ENCODE measurements at regions not wholly inside any gene's neighbourhood (a gene's known extent, or its start where the extent isn't known, plus 50 kb on each side); places are given as distances from the start of the nearest gene placed in this dataset.

- WGBS, 2 experiments, result 95 to 96% methylated on average over 6 of the region's 6 CpGs
- Histone ChIP-seq H3K4me3 (ENCODE audit: insufficient read depth, low read depth, low read length) (no peak overlapping the region), H3K4me1 (ENCODE audit: control insufficient read depth, insufficient read depth, low read length) (no peaks in the 10 kb centered on the region), H3K36me3 (ENCODE audit: control insufficient read depth, insufficient read depth, low read length) (no peaks in the 10 kb centered on the region), H3K27ac (ENCODE audit: insufficient read depth, low read depth, low read length, poor library complexity, severe bottlenecking) (no peak overlapping the region), H3K9me3 (ENCODE audit: control insufficient read depth, low read length) (no peaks in the 10 kb centered on the region), H3K27me3 (ENCODE audit: control insufficient read depth, insufficient read depth, low read length, poor library complexity, severe bottlenecking) (no peaks in the 10 kb centered on the region)
Observed at GRCh38 chr5:165296401-165297130, 1791.1 kb downstream of the MAT2B start.

GRCh38 chr5:165304193-165304827, 1798.9 kb downstream of the MAT2B start:
- no peak overlapping the region for H3K4me3 ChIP-seq (ENCODE audit: insufficient read depth, low read depth, low read length)
- WGBS, 2 experiments, result 91 to 95% methylated on average over 5 to 6 of the region's 6 CpGs
- no peaks in the 10 kb centered on the region for H3K36me3 ChIP-seq (ENCODE audit: control insufficient read depth, insufficient read depth, low read length)
- no peaks in the 10 kb centered on the region for H3K27me3 ChIP-seq (ENCODE audit: control insufficient read depth, insufficient read depth, low read length, poor library complexity, severe bottlenecking)
- no peaks in the 10 kb centered on the region for H3K9me3 ChIP-seq (ENCODE audit: control insufficient read depth, low read length)
- no peaks in the 10 kb centered on the region for H3K4me1 ChIP-seq (ENCODE audit: control insufficient read depth, insufficient read depth, low read length)
- H3K27ac ChIP-seq (ENCODE audit: insufficient read depth, low read depth, low read length, poor library complexity, severe bottlenecking), result no peak overlapping the region

DNA sequence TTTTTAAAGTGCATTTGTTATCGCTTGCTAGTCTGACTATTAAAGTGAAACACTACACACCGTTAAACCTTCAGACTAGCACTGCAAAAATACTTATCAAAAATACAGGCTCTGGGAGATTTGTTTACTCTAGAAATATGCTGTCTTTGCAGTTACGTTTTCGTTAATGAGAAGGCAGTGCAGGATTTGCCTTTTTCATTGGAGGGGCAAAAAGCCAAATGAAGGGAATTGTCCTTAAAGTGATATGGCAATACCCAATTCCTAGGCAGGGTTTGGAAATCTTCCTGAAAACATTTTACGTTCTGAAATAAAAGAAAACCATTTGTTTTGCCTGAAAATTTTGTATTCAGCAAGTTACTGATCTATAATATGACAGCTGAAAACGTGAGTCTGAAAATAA, 1800.2 kb downstream of the MAT2B start:
- no peak overlapping the region for H3K4me3 ChIP-seq (ENCODE audit: insufficient read depth, low read depth, low read length)
- no peaks in the 10 kb centered on the region for H3K36me3 ChIP-seq (ENCODE audit: control insufficient read depth, insufficient read depth, low read length)
- no peaks in the 10 kb centered on the region for H3K9me3 ChIP-seq (ENCODE audit: control insufficient read depth, low read length)
- WGBS, 2 experiments, result 73 to 79% methylated on average over 4 to 5 of the region's 6 CpGs
- no peak overlapping the region for H3K27ac ChIP-seq (ENCODE audit: insufficient read depth, low read depth, low read length, poor library complexity, severe bottlenecking)
- H3K4me1 ChIP-seq (ENCODE audit: control insufficient read depth, insufficient read depth, low read length), result no peaks in the 10 kb centered on the region
- H3K27me3 ChIP-seq (ENCODE audit: control insufficient read depth, insufficient read depth, low read length, poor library complexity, severe bottlenecking), result no peaks in the 10 kb centered on the region

DNA sequence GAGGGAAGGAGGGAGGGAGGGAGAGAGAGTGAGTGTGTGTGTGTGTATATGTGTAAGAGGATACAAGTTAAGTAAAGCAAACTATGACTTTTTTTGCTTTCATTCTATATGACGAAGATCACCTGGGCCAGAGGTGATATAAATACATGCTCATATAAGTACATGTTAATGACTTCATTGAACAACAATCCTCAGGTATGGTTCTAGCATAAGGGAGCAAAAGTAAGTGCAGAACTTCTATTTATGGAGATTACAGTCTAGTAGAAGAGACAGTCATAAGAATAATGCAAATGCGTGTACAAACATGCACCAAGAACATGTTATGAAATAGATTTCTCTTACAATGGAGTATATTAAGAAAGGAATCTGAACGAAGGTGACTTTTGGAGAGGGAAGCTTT, 1804.0 kb downstream of the MAT2B start:
- no peaks in the 10 kb centered on the region for H3K4me1 ChIP-seq (ENCODE audit: control insufficient read depth, insufficient read depth, low read length)
- WGBS, 2 experiments, result 90 to 98% methylated on average over 2 of the region's 3 CpGs

GRCh38 chr5:165310031-165310430, 1804.6 kb downstream of the MAT2B start:
- Histone ChIP-seq H3K36me3 (ENCODE audit: control insufficient read depth, insufficient read depth, low read length) (no peaks in the 10 kb centered on the region), H3K9me3 (ENCODE audit: control insufficient read depth, low read length) (no peaks in the 10 kb centered on the region), H3K4me3 (ENCODE audit: insufficient read depth, low read depth, low read length) (no peak overlapping the region), H3K27ac (ENCODE audit: insufficient read depth, low read depth, low read length, poor library complexity, severe bottlenecking) (no peak overlapping the region), H3K27me3 (ENCODE audit: control insufficient read depth, insufficient read depth, low read length, poor library complexity, severe bottlenecking) (no peaks in the 10 kb centered on the region), H3K4me1 (ENCODE audit: control insufficient read depth, insufficient read depth, low read length) (no peaks in the 10 kb centered on the region)
- 96% methylated on average over 2 of the region's 2 CpGs for WGBS, 2 experiments

More for the DNA sequence above, 1804.0 kb downstream of the MAT2B start:
- Histone ChIP-seq H3K27ac (ENCODE audit: insufficient read depth, low read depth, low read length, poor library complexity, severe bottlenecking) (no peak overlapping the region), H3K4me3 (ENCODE audit: insufficient read depth, low read depth, low read length) (no peak overlapping the region), H3K27me3 (ENCODE audit: control insufficient read depth, insufficient read depth, low read length, poor library complexity, severe bottlenecking) (no peaks in the 10 kb centered on the region), H3K36me3 (ENCODE audit: control insufficient read depth, insufficient read depth, low read length) (no peaks in the 10 kb centered on the region), H3K9me3 (ENCODE audit: control insufficient read depth, low read length) (no peaks in the 10 kb centered on the region)

- Histone ChIP-seq H3K4me1 (ENCODE audit: control insufficient read depth, insufficient read depth, low read length) (no peaks in the 10 kb centered on the region), H3K36me3 (ENCODE audit: control insufficient read depth, insufficient read depth, low read length) (no peaks in the 10 kb centered on the region), H3K27me3 (ENCODE audit: control insufficient read depth, insufficient read depth, low read length, poor library complexity, severe bottlenecking) (no peaks in the 10 kb centered on the region), H3K27ac (ENCODE audit: insufficient read depth, low read depth, low read length, poor library complexity, severe bottlenecking) (no peak overlapping the region), H3K4me3 (ENCODE audit: insufficient read depth, low read depth, low read length) (no peak overlapping the region), H3K9me3 (ENCODE audit: control insufficient read depth, low read length) (no peaks in the 10 kb centered on the region)
- WGBS, 2 experiments, result 86 to 87% methylated on average over 4 of the region's 4 CpGs
Observed at GRCh38 chr5:165321912-165322311, 1816.5 kb downstream of the MAT2B start.

DNA sequence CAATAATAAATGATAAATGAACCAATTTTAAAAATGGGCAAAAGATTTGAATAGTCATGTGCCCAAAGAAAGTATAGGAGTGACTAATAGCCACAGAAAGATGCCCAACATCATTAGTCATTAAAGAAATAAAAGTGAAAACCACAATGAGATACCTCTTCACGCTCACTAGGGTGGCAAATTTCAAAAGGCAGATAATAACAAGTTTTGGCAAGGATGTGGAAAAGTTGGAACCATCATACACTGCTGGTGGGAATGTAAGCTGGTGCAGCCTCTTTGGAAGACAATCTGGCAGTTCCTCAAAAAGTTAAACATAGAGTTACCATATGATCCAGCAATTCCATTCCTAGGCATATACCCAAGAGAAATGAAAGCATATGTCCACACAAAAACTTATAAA, 1819.8 kb downstream of the MAT2B start:
- Histone ChIP-seq H3K4me3 (ENCODE audit: insufficient read depth, low read depth, low read length) (no peak overlapping the region), H3K4me1 (ENCODE audit: control insufficient read depth, insufficient read depth, low read length) (no peaks in the 10 kb centered on the region), H3K27ac (ENCODE audit: insufficient read depth, low read depth, low read length, poor library complexity, severe bottlenecking) (no peak overlapping the region), H3K36me3 (ENCODE audit: control insufficient read depth, insufficient read depth, low read length) (no peaks in the 10 kb centered on the region), H3K9me3 (ENCODE audit: control insufficient read depth, low read length) (no peaks in the 10 kb centered on the region), H3K27me3 (ENCODE audit: control insufficient read depth, insufficient read depth, low read length, poor library complexity, severe bottlenecking) (no peaks in the 10 kb centered on the region)
- WGBS, 2 experiments, result 89 to 100% methylated on average over 1 of the region's 1 CpG

DNA sequence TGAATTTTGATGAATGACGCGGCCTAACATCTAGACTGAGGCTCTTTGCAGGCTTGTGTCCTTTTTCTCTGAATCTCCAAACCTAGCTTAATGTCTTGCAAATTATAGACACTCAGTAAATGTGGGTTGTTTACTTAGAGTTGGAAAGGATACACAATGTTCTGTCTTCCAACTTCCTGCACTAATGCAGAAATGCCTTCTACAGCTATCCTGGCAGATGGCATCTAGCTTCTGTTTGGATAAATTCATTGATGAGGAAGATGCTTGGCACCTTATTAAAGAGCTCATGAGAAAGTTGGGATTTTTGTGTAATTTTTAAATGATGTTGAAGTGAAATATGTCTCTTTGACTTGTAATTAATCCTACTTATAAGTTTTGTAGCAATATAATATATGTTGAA, 1822.2 kb downstream of the MAT2B start:
- Histone ChIP-seq H3K9me3 (ENCODE audit: control insufficient read depth, low read length) (no peaks in the 10 kb centered on the region), H3K4me1 (ENCODE audit: control insufficient read depth, insufficient read depth, low read length) (no peaks in the 10 kb centered on the region), H3K36me3 (ENCODE audit: control insufficient read depth, insufficient read depth, low read length) (no peaks in the 10 kb centered on the region), H3K4me3 (ENCODE audit: insufficient read depth, low read depth, low read length) (no peak overlapping the region), H3K27me3 (ENCODE audit: control insufficient read depth, insufficient read depth, low read length, poor library complexity, severe bottlenecking) (no peaks in the 10 kb centered on the region), H3K27ac (ENCODE audit: insufficient read depth, low read depth, low read length, poor library complexity, severe bottlenecking) (no peak overlapping the region)
- WGBS, 2 experiments, result 95 to 97% methylated on average over 2 of the region's 2 CpGs

- Histone ChIP-seq H3K27me3 (ENCODE audit: control insufficient read depth, insufficient read depth, low read length, poor library complexity, severe bottlenecking) (no peaks in the 10 kb centered on the region), H3K27ac (ENCODE audit: insufficient read depth, low read depth, low read length, poor library complexity, severe bottlenecking) (no peak overlapping the region), H3K9me3 (ENCODE audit: control insufficient read depth, low read length) (no peaks in the 10 kb centered on the region), H3K36me3 (ENCODE audit: control insufficient read depth, insufficient read depth, low read length) (no peaks in the 10 kb centered on the region), H3K4me3 (ENCODE audit: insufficient read depth, low read depth, low read length) (no peak overlapping the region), H3K4me1 (ENCODE audit: control insufficient read depth, insufficient read depth, low read length) (no peaks in the 10 kb centered on the region)
Observed at GRCh38 chr5:165328846-165329245, 1823.4 kb downstream of the MAT2B start.

DNA sequence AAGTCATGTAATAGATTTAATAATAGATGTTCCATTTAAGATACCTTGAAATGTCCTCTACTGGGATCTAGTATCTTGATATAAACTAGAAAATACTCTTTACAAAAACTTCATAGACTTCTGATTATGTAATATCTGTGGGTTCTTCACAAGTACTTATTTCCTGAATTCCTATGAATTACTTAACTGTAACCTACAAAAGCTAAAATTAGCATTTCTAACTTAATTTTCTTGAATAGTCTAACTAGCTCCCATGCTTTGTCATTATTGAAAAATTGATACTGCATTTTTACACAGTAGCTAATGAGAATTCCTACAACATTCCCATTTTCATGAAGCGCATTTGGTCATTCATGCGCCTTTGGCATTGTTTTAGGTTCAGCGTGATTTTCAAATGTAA, 1828.2 kb downstream of the MAT2B start:
- Histone ChIP-seq H3K27me3 (ENCODE audit: control insufficient read depth, insufficient read depth, low read length, poor library complexity, severe bottlenecking) (no peaks in the 10 kb centered on the region), H3K4me1 (ENCODE audit: control insufficient read depth, insufficient read depth, low read length) (no peaks in the 10 kb centered on the region), H3K4me3 (ENCODE audit: insufficient read depth, low read depth, low read length) (no peak overlapping the region), H3K27ac (ENCODE audit: insufficient read depth, low read depth, low read length, poor library complexity, severe bottlenecking) (no peak overlapping the region), H3K36me3 (ENCODE audit: control insufficient read depth, insufficient read depth, low read length) (no peaks in the 10 kb centered on the region), H3K9me3 (ENCODE audit: control insufficient read depth, low read length) (no peaks in the 10 kb centered on the region)
- 98 to 100% methylated on average over 3 of the region's 3 CpGs for WGBS, 2 experiments

Data from ectodermal cell (in vitro differentiated cells).